Thoracic aorta (tissue), 2 donors: ENCODE measurements at regions not wholly inside any gene's neighbourhood (a gene's known extent, or its start where the extent isn't known, plus 50 kb on each side); places are given as distances from the start of the nearest gene placed in this dataset.

ENCODE experiments used
- ATAC-seq: fragments of 150-250 bp; one replicate; pipeline ENCODE4 v1.8.0; 2017; ENCODE audit warnings: low read depth; ENCODE audit not compliant: insufficient number of reproducible peaks, low FRiP score
- DNase-seq: peaks from one replicate; pipeline ENCODE4 v3.0.0-alpha.2; 2020; ENCODE audit warnings: low spot score
- H3K27ac ChIP-seq, 2 donors: fragments of 200-600 bp; sonication (generic); 1 replicate in 1 of 2; 2 replicates in 1 of 2; pipeline ENCODE4 v1.5.1; 2016; ENCODE audit warnings: mild to moderate bottlenecking in 2 of 2, moderate library complexity in 2 of 2
- H3K27me3 ChIP-seq: fragments of 200-600 bp; sonication (generic); replicated peaks from 2 replicates; pipeline ENCODE4 v1.6.0; 2016; ENCODE audit warnings: mild to moderate bottlenecking; ENCODE audit not compliant: insufficient read depth
- H3K36me3 ChIP-seq: fragments of 200-600 bp; sonication (generic); one replicate; pipeline ENCODE4 v1.5.1; 2016
- H3K4me1 ChIP-seq, 2 donors: fragments of 200-600 bp; sonication (generic); 1 replicate in 1 of 2; 2 replicates in 1 of 2; pipeline versions ENCODE4 v1.5.1 to v1.6.0; 2016; ENCODE audit warnings: low read depth in 2 of 2, mild to moderate bottlenecking in 1 of 2; ENCODE audit not compliant: control insufficient read depth in 1 of 2
- H3K4me3 ChIP-seq: fragments of 200-600 bp; sonication (generic); 2 replicates; pipeline ENCODE4 v1.5.1; 2016; ENCODE audit warnings: mild to moderate bottlenecking
- H3K9me3 ChIP-seq: fragments of 200-600 bp; sonication (generic); 2 replicates; pipeline ENCODE4 v1.5.1; 2016
- TF ChIP-seq, protein P1 (sequence below): fragments of 200-600 bp; sonication (generic); IDR thresholded peaks from one replicate; pipeline ENCODE4 v1.5.1; 2019; ENCODE audit warnings: antibody characterized with exemption

DNA sequence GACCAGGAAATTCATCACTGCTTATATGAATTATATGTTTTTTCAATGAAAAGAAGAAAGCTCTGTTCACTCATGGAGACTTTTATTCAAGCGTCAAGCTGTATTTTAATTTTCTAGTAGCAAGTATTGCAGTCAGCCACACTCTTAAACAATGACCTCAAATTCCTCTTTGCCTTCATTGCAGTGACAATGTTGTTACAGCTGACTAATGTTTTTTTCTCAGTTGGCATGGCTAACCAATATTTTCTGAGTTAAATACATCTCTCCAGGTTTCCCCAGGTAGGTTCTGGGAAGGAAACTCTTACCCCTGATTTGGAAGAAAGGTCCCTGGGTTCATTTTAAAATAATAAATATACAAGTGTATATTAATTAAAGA is 241.5 kb downstream of the WDR11 start:
- H3K27me3 ChIP-seq = no peaks in the 10 kb centered on the region
- H3K27ac ChIP-seq = no peak overlapping the region
- ATAC-seq = no peak
- H3K36me3 ChIP-seq = no peaks in the 10 kb centered on the region
- TF ChIP-seq, protein P1, sequence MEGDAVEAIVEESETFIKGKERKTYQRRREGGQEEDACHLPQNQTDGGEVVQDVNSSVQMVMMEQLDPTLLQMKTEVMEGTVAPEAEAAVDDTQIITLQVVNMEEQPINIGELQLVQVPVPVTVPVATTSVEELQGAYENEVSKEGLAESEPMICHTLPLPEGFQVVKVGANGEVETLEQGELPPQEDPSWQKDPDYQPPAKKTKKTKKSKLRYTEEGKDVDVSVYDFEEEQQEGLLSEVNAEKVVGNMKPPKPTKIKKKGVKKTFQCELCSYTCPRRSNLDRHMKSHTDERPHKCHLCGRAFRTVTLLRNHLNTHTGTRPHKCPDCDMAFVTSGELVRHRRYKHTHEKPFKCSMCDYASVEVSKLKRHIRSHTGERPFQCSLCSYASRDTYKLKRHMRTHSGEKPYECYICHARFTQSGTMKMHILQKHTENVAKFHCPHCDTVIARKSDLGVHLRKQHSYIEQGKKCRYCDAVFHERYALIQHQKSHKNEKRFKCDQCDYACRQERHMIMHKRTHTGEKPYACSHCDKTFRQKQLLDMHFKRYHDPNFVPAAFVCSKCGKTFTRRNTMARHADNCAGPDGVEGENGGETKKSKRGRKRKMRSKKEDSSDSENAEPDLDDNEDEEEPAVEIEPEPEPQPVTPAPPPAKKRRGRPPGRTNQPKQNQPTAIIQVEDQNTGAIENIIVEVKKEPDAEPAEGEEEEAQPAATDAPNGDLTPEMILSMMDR = no peak
- H3K9me3 ChIP-seq = no peaks in the 10 kb centered on the region
- H3K4me1 ChIP-seq = no peaks in the 10 kb centered on the region
- no peak for DNase-seq
- H3K4me3 ChIP-seq = no peak overlapping the region

DNA sequence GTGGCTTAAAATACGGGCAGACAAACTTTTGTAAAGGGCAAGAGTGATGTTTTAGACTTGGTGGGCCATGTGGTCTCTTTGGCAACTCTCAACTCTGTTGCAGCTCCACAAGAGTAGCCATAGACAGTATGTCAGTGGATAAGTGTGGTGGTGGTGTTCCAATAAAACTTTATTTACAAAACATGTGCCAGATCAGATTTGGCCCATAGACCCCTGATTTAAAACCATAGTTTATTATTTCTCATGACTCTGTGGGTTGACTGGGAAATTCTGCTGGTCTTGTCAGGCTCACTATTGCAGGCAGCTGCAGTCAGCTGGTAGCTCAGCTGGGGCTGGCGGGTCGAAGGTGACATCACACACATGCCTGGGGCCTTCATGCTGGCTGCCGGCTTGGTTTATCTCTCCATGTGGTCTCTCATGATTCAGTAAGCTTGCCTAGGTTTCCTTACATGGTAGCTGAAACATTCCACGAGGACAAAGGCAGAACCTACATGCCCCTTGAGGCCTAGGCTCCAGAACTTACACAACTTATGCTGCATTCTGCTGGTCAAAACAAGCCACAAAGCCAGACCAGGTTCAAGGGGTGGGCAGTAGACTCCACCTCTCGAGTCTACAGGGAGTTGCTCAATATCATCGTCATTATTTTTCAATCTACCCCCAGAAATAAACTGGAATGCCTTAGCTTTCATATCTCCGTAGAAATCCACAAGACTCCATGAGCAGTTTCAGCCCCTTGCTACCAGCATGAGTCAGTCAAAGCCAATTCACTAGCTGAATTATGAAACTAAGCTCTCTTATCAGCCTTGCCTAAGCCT is 245.7 kb downstream of the WDR11 start:
- H3K36me3 ChIP-seq = no peaks in the 10 kb centered on the region
- TF ChIP-seq, protein P1 = no peak
- DNase-seq = no peak
- H3K27me3 ChIP-seq = no peaks in the 10 kb centered on the region
- no peak overlapping the region for H3K4me3 ChIP-seq
- no peaks in the 10 kb centered on the region for H3K4me1 ChIP-seq
- no peak for ATAC-seq
- no peak overlapping the region for H3K27ac ChIP-seq
- H3K9me3 ChIP-seq = no peaks in the 10 kb centered on the region

DNA sequence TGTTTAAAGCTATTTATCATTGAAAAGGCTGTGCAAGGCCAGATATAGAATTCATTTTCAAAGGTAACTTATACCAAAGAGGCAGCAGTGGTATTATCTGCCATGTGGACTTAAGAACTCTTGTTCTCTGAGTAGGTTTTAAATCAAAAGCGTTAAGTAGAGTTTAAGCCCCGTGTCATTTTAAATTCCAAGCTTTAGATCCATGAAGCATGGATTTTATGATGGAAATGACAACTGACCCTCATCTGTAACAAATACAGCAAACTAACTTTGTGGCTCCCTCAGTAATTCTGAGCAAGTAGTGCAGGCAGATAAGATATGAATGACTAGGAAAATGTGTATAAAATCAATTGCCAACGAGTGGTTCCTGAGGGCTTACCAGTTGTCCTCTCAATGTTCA is 247.0 kb downstream of the WDR11 start:
- Histone ChIP-seq H3K9me3 (no peaks in the 10 kb centered on the region), H3K27ac (no peak overlapping the region), H3K4me3 (no peak overlapping the region), H3K36me3 (no peaks in the 10 kb centered on the region), H3K4me1 (no peaks in the 10 kb centered on the region), H3K27me3 (no peaks in the 10 kb centered on the region)
- no peak for DNase-seq
- ATAC-seq = no peak
- TF ChIP-seq, protein P1 = no peak

DNA sequence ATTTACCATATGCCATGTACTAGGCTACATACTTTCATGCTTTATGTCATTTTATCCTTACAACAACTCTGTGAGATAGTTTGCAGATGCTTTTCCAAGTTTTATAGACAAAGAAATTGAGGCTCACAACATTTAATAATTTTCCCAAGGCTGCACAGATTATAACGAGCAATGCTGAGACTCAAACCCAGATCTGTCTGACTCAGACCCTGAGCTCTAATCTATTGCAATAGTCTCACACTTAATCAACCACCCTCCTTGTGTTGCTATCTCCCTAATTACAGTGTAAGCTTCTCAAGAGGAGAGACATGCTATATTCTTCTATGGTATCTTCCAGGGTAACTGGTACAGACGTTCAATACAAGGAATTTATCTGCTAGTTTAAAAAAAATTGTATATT is 247.6 kb downstream of the WDR11 start:
- H3K27me3 ChIP-seq = no peaks in the 10 kb centered on the region
- ATAC-seq = no peak
- DNase-seq = no peak
- H3K4me3 ChIP-seq = no peak overlapping the region
- no peaks in the 10 kb centered on the region for H3K4me1 ChIP-seq
- no peak overlapping the region for H3K27ac ChIP-seq
- TF ChIP-seq, protein P1 = no peak
- no peaks in the 10 kb centered on the region for H3K36me3 ChIP-seq
- H3K9me3 ChIP-seq = no peaks in the 10 kb centered on the region

DNA sequence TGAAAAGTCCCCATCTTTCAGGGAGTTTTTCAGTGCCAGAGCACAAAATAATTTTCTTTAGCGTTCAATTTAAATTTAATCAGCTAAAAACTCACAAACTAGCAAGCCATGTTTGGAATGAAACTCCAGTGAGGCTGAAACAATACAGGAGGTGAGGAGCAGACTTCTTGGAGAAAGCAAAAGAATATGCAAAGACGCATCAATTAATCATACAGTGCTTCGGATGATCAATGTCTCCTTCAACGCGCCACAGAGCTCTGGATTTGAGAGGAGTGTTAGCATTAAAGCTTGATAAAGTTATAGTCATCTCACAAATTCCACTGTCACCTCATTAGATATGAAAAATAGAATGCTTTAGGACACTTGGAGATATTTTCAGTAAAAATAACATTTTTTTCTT is 248.0 kb downstream of the WDR11 start:
- no peak overlapping the region for H3K4me3 ChIP-seq
- no peak for ATAC-seq
- no peaks in the 10 kb centered on the region for H3K9me3 ChIP-seq
- H3K4me1 ChIP-seq = no peaks in the 10 kb centered on the region
- DNase-seq = no peak
- TF ChIP-seq, protein P1 = no peak
- no peaks in the 10 kb centered on the region for H3K27me3 ChIP-seq
- H3K36me3 ChIP-seq = no peaks in the 10 kb centered on the region
- no peak overlapping the region for H3K27ac ChIP-seq
